SK-N-MC (cell line): ENCODE measurements at regions not wholly inside any gene's neighbourhood (a gene's known extent, or its start where the extent isn't known, plus 50 kb on each side); places are given as distances from the start of the nearest gene placed in this dataset.

Experiments
- EZH2 ChIP-seq: fragments of 200-600 bp; sonication (generic); IDR thresholded peaks from one replicate; pipeline ENCODE4 v1.6.1; 2017; ENCODE audit warnings: antibody characterized with exemption
- FOXP2 ChIP-seq: optimal IDR thresholded peaks from 2 replicates; pipeline ENCODE3; 2011; ENCODE audit warnings: mild to moderate bottlenecking, moderate library complexity; ENCODE audit not compliant: insufficient read depth; ENCODE audit errors: extremely low read length, control extremely low read depth
- POLR2AphosphoS5 ChIP-seq: IDR thresholded peaks from 2 replicates; pipeline ENCODE4 v1.6.1; 2012; ENCODE audit warnings: mild to moderate bottlenecking, low read depth, low read length, borderline replicate concordance

DNA sequence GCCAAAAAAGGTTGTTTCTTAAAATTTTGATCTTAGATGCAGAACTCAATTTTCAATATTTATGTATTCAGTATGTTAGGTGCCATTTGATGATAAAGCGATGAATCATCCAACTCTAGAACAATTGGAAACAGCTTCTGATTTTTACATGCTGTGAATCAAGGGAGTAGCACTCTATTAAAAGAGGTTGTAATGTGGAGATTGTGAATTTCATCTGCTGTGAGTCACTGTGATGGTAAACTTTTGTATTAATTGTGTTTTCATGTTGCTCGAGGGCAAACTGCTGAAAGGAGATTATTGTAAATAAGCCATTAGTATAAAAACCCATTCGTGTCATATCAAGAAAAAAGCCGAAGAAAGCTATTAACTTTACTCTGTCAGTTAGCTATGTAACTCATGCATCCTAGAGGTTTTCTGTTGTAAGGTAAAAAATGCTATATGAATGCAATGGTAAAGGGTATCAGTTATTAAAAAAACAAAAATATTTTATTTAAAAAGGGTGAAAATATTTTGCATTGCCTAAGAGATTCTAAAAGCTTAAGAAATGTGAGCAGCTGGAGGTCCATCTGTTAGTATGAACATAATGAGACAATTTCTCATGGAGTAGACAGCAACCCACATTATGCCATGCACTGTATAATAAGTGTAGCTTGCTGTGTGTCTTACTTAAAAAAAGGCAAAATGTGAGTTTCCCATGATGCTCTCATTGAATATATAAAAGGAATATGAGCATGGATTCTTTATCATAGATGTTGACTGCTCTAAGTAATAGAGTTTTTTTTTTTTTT is 511.0 kb upstream of the PCDH15 start:
- no peak for TF ChIP-seq POLR2AphosphoS5
- no peak for TF ChIP-seq EZH2
- no peak for TF ChIP-seq FOXP2
